Colon (tissue), 2 donors: ENCODE measurements at regions not wholly inside any gene's neighbourhood (a gene's known extent, or its start where the extent isn't known, plus 50 kb on each side); places are given as distances from the start of the nearest gene placed in this dataset.
"Not testable (repeated sequence)": the region's sequence is repeated elsewhere in the genome, so short reads cannot be mapped to it uniquely, and the experiment has no call there.

Experiments
- FAIRE-seq: peaks from 2 replicates; lab custom pipeline; 2012; peaks lifted over from hg19 to GRCh38; lab: Jason Lieb, UNC
- donor health status: control.
- donor health status: control.

- no peak for FAIRE-seq
These were observed 294.1 kb downstream of the SOCS6 start for GRCh38 chr18:70582981-70583380.

GRCh38 chr18:70578480-70578879 lies 289.6 kb downstream of the SOCS6 start:
- FAIRE-seq: no peak

DNA sequence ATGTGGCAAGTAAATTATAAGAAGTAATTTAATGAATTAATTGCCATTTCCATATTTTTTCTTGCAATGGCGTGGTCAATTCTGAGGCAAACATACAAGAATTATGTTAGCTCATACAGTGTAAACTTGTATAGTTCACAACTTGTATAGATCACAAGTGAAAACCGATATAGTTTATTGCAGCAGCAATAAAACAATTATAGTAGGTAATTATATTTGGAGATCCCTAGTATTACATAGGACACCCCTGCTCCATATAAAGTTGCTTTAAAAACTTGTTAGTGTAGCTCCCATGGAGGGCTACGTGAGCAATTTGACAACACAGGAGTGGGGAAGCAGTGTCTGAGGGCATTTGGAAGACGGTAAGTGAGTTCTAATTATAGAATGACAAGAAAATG lies 288.2 kb downstream of the SOCS6 start:
- FAIRE-seq: no peak

DNA sequence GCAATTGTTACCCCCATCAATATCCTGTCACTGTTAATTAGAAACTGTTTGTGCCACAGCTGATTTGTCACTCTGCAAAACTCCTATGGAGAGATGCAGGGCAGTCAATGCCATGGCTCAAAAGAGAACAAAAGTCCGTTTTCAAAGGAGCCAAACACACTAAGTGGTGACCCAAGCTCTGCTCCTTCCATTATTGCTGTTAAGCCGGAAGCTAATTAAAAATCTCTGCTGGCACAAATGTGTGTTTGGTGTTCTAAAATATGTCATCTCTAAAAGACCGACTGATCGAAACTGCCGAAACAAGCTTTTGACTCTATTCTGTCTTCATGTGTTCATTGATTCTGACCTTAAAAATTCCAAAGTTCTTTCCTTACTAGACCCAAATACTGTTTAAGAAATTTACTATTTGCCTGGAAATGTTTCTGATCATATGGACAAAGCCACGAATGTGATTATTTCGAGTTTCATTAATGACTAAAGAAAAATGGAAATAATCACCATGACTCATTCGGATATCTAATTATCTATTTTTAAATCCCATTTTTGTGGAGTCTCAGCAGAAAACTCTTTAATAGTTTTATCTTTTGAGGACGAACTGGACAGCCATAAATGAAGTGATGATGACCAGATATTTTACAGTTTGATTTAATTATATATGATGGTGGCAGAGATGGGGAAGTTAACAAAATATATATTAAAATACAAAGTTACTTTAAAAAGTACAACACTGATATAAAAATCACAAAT lies 287.6 kb downstream of the SOCS6 start:
- FAIRE-seq: no peak

- FAIRE-seq: not testable (repeated sequence)
These were observed 286.1 kb downstream of the SOCS6 start for GRCh38 chr18:70574951-70575350.

GRCh38 chr18:70569647-70570046 lies 280.8 kb downstream of the SOCS6 start:
- not testable (repeated sequence) for FAIRE-seq

- FAIRE-seq: no peak
These were observed 270.6 kb downstream of the SOCS6 start for GRCh38 chr18:70559446-70559845.

GRCh38 chr18:70558371-70558770 lies 269.5 kb downstream of the SOCS6 start:
- no peak for FAIRE-seq

- FAIRE-seq: no peak
These were observed 266.1 kb downstream of the SOCS6 start for GRCh38 chr18:70554854-70555445.

DNA sequence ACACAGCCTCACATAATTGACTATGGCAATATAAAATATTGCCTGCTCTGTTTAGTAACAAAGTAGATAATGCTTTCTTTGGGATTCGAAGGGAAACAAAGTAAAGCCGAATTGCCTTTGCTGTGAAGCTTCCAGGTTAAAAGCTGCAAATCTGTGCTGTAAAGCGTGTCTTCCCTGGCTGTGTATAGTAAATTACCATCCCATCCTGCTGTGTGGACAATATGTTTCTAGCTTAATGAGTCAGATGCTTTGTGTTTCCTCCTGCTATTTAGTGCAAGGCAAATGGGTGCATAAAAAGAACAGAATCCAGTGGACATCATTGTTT lies 265.1 kb downstream of the SOCS6 start:
- FAIRE-seq: no peak

GRCh38 chr18:70553245-70553935 lies 264.5 kb downstream of the SOCS6 start:
- no peak for FAIRE-seq

- FAIRE-seq: no peak
These were observed 247.7 kb downstream of the SOCS6 start for GRCh38 chr18:70536370-70537062.

DNA sequence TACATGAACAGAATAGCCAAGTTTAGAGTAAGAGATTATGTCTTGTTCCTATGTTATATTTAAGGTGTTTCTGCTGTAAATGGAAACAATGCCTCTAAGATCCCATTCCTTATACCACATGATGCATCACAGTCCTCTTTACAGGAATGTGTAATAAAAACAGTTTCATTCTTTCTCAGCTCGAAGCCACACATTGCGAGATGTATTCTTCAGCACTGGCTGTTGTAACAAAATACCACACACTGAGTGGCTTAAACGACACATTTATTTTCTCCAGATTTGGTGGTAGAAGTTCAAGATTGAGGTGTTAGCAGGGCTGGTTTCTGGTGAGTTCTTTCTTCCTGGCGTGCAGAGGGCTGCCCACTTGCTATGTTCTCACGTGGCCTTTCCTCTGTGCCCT lies 246.2 kb downstream of the SOCS6 start:
- FAIRE-seq: no peak

GRCh38 chr18:70525322-70525721 lies 236.5 kb downstream of the SOCS6 start:
- FAIRE-seq: not testable (repeated sequence)

- FAIRE-seq: no peak
These were observed 234.9 kb downstream of the SOCS6 start for GRCh38 chr18:70523792-70524182.

- FAIRE-seq: no peak
These were observed 234.4 kb downstream of the SOCS6 start for GRCh38 chr18:70523035-70523791.

- FAIRE-seq: no peak
These were observed 233.4 kb downstream of the SOCS6 start for GRCh38 chr18:70522183-70522680.

- no peak for FAIRE-seq
These were observed 232.0 kb downstream of the SOCS6 start for GRCh38 chr18:70520867-70521266.

- no peak for FAIRE-seq
These were observed 224.8 kb downstream of the SOCS6 start for GRCh38 chr18:70513502-70514171.

DNA sequence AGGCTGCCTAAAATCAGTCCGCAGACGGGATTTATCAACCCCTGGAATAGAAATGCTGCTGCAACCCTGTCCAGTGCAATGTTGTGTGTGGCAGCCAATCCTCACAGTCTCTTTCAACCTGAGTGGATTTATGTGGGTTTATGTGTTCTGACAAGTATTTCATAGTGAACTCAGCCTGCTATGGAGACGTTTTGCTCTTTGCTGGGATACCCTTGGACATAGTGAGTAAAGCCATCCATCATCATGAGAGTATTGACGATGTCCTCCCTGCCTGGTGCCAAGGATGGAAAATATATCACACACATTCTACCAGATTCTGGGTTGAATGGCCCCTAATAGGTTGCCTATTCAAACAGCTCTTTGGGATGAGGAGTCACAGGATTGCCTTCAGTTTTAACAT lies 219.1 kb downstream of the SOCS6 start:
- no peak for FAIRE-seq

- no peak for FAIRE-seq
These were observed 217.7 kb downstream of the SOCS6 start for GRCh38 chr18:70506511-70506910.
